OCI-LY7 (cell line): ENCODE measurements at regions not wholly inside any gene's neighbourhood (a gene's known extent, or its start where the extent isn't known, plus 50 kb on each side); places are given as distances from the start of the nearest gene placed in this dataset.

Experiments used
- EZH2phosphoT487 ChIP-seq: fragments of 200-600 bp; sonication (generic); IDR thresholded peaks from 2 replicates; pipeline ENCODE4 v1.6.1; 2018; ENCODE audit warnings: low read depth, borderline replicate concordance, mild to moderate bottlenecking, mixed run types, antibody characterized with exemption, low read length, moderate library complexity, mixed read lengths
- TF ChIP-seq, protein P1 (sequence below): fragments of 200-600 bp; sonication (generic); conservative IDR thresholded peaks from 2 replicates; pipeline ENCODE4 v1.5.1; 2014; ENCODE audit warnings: mild to moderate bottlenecking, antibody characterized with exemption, low read length, moderate library complexity, mixed read lengths

DNA sequence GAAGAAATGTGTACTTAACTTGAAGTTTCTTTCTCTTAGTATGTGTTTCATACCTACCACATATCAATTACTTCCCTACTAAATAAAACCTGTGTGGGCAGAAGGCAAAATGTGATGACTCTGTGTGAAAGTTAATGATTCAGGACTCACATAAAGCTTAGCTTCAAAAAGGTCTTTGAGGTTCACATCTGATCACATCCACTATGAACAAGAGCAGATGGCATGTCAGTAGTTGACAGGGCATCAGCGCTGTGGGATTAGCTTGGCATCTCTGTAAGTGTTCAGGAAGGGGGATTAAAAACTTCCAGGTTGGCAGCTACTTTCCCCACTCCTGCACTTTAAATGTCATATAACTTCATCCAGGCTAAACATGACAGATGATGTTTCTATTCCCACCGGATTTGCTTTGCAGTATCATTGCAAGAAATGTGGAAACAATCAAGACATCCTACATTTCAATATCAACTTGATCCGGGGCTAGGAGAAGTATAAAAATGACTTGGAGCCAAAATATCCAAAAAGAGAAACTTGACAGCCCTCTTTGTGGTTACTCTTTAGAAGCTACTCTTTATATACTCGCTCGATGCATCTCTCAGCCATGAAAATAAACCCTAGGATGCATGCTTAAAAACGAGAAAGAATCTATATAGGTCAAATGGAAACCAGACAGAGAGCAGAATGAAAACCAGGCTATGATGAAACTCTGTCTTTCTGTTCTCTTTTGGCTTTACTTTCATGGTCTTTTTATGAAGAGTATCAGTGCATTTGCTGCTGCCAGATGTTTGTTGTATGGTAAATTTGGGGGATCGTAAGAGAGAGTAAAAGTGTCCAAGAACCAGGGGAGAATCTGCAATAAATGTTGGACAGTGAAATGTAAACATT lies 273.1 kb upstream of the ALCAM start:
- TF ChIP-seq, protein P1, sequence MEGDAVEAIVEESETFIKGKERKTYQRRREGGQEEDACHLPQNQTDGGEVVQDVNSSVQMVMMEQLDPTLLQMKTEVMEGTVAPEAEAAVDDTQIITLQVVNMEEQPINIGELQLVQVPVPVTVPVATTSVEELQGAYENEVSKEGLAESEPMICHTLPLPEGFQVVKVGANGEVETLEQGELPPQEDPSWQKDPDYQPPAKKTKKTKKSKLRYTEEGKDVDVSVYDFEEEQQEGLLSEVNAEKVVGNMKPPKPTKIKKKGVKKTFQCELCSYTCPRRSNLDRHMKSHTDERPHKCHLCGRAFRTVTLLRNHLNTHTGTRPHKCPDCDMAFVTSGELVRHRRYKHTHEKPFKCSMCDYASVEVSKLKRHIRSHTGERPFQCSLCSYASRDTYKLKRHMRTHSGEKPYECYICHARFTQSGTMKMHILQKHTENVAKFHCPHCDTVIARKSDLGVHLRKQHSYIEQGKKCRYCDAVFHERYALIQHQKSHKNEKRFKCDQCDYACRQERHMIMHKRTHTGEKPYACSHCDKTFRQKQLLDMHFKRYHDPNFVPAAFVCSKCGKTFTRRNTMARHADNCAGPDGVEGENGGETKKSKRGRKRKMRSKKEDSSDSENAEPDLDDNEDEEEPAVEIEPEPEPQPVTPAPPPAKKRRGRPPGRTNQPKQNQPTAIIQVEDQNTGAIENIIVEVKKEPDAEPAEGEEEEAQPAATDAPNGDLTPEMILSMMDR = no peak
- TF ChIP-seq EZH2phosphoT487 = no peak
